Right renal pelvis (tissue), 4 donors: ENCODE measurements at regions not wholly inside any gene's neighbourhood (a gene's known extent, or its start where the extent isn't known, plus 50 kb on each side); places are given as distances from the start of the nearest gene placed in this dataset.

Experiments
- DNase-seq, 4 donors: peaks; one replicate each; pipeline ENCODE4 v3.0.0-alpha.2; 2013; ENCODE audit warnings: low read depth in 4 of 4, low spot score in 3 of 4, missing footprints in 1 of 4

DNA sequence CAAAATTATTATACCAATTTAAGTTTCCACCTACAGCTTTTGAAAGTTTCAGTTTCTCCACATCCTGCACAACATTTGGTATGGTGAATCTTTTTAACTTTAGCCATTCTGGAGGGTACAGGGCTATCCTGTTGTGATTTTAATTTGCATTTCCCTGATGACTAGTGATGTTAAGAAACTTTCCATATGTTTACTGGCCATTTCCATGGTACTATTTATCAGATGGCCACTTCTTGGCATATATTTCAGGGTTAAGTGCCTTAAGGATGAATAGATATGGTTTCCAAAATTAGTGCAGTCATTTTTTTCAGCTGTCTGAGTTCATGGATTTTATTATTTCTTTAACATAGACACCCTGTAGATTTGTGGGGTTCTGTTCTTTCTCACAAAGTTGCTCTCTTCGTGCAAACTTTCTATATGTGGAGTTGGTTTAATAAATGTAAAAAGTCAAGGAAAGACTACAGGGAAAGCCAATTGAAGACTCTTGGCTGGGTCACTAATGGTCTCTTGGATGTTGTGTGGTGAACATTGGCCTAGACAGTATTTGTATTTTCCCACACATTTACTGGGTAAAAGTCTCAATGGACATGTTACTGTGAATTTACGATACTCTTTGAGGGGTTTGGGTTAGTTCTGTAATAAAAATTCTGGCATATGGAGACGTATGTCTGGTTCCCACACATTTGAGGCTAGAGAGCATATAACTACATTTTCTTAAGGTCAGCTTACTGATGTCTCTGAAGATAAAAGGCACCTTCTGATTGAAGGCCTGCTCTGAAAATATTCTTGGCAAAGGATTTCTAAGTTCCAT is 147.5 kb upstream of the PDZRN3 start:
- no peak for DNase-seq

DNA sequence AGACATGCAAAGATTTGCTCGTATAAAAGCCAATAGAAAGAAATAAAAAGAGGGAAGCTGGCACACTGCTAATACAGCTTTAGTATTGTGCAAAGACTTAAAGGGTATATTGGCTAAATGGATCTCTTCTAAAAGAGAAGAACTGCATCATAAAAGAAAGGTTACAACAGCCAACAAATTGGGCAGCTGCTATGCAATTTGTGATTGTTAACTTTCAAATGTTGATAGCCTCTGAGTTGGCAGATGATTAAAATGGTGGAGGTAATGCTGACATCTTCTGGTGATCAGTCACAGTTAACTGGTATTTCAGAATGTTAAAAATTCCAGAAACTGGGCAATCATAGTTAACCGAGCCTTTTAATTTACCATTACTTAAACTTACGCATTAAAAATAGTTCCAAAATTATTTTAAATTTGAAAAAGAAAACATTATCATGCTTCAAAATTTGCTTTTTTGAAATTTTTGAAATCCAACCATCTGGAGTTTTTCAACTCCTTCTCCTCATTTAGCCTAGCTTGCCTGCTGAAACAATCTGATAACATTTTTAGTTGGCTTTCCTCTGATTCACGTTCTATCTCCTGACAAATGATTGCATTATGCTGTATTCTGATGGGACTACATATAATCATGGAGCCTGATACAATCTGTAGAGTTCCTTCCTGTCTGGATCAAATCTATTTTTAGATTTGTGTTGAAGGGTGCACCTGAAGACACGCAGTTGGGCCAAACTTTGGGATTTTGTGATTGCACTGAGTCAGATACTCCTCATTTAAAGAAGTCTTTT is 144.0 kb upstream of the PDZRN3 start:
- no peak for DNase-seq

GRCh38 chr3:73766599-73767381 is 142.0 kb upstream of the PDZRN3 start:
- no peak for DNase-seq

- DNase-seq, result no peak
Observed at GRCh38 chr3:73765878-73766545, 141.3 kb upstream of the PDZRN3 start.

GRCh38 chr3:73762855-73763254 is 138.1 kb upstream of the PDZRN3 start:
- no peak for DNase-seq

DNA sequence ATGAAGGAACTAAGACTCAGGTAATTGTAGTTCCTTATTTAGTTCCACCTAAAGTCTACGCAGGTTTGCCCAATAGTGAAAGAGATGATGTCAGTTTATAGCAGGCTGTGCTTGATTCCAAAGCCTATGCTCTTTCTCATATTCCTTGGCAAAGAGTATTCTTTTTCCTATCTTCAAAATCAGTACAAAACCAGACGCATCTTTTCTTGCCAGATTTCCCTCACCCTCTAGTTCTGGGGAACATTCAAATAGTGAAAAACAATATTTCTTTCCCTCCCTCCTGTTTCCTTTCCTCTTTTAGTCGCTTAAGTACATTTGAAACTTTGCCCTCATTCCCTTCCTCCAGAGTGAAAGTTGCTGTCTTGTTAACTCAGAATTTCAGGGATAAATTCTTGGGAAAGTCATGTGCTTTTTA is 134.6 kb upstream of the PDZRN3 start:
- no peak for DNase-seq

DNA sequence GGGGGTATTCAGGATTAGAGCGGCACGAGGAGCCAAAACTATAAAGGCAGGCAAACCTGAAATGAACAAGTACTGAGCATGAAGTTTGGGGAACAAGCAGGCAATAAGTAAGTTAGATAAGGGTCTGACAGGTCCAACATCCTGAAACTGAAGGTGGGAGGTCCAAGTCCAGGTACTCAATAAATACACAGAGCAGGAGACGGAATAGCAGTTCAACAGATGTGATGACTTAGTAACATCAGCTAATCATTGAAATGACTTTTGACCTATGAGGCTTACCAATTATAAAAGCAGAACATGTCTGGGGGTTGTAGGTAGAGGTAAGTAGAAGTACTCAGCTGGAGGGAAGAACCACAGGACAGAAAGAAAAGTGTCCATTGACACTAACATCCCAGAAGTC is 132.8 kb upstream of the PDZRN3 start:
- DNase-seq, result no peak

DNA sequence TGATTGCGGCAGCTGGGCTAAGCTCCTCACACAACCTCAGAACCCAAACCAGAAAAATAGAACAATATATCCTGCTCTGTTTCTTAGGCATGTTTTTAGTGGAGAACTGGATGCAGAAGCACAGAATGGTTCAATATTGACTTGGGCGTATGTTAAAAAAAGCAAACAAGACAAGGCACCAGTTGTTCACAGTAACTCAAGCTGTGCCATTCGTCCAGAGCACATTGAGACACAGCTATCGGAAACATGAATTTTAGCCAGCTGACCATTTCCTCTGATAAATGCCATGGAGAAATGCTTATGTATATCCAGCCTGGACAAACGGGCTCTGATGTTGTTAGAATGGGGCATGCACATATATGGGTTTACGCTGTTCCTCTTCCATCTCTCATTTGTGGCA is 129.2 kb upstream of the PDZRN3 start:
- DNase-seq, result no peak

DNA sequence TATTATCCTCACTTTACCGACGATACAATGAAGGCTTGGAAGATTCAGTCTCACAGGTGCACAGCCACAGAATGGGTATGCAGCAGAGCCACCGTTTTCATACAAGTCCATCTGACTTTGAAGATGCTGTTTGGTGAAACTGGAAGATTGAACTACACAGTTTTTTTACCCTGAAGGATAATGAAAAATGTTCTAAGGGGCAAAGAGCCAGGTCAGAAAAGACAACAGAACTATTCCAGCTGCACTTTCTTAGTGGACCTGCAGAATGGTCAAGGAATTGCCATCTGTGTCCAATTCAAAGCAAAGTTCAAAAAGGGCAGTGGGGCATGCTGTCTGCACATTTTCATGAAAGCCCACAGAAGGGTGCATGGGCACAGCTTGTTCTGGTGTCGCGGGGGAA is 127.6 kb upstream of the PDZRN3 start:
- DNase-seq, result no peak

DNA sequence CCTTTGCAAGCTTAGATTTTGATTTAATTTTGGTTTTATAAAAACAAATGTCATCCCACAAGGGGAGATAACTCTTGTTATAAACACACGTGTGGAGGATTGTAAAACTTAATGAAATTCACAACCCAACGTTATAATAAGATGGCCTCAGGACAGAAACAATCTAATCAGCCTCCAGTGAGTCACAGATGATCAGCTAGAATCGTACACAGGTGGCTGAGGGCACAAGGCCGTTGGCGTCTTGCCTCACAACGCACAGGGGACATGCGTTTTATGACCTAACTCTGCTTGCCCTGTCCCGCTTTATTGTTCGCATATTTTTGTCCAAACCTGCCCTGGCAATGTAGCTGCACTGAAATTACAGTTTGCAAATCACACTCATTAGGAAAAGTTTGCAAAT is 121.9 kb upstream of the PDZRN3 start:
- DNase-seq, result no peak

GRCh38 chr3:73745526-73746191 is 120.9 kb upstream of the PDZRN3 start:
- no peak for DNase-seq

DNA sequence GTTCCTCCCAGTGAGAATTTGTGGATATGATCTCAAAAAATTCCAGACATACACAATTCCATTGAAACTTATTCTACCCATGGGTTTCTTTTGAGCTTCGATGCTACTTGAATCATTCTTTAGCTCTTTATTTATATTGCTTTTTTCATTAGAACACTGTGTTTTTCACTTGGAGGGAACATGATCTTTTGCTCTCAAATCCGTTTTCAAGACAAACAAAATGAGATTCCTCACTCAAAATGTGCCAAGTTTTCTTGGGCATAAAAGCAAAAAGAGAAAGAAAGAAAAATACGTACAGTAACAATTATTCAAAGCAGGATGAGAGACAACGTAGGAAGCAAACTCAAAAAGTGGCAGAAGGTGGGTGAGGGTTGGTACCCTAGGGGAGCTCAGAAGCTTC is 118.8 kb upstream of the PDZRN3 start:
- DNase-seq, result no peak

GRCh38 chr3:73739791-73740453 is 115.2 kb upstream of the PDZRN3 start:
- no peak for DNase-seq

DNA sequence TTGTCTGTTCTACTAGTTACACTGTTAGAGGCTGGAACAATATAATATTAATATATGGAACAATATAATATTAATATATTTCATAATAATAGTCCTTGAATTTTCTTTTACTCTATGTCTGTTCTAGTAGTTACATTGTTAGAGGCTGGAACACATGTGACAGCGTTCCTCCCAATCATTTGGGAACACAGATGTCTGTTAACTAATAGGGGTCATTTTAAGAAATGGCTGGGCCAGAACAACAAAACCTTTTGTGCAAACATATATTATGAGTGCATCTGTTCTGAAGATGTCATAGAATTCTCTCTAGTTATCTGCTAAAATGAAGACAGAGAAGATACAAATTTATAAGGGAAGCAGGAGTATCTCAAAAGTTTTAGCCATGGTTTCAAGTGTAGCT is 114.0 kb upstream of the PDZRN3 start:
- DNase-seq, result no peak

DNA sequence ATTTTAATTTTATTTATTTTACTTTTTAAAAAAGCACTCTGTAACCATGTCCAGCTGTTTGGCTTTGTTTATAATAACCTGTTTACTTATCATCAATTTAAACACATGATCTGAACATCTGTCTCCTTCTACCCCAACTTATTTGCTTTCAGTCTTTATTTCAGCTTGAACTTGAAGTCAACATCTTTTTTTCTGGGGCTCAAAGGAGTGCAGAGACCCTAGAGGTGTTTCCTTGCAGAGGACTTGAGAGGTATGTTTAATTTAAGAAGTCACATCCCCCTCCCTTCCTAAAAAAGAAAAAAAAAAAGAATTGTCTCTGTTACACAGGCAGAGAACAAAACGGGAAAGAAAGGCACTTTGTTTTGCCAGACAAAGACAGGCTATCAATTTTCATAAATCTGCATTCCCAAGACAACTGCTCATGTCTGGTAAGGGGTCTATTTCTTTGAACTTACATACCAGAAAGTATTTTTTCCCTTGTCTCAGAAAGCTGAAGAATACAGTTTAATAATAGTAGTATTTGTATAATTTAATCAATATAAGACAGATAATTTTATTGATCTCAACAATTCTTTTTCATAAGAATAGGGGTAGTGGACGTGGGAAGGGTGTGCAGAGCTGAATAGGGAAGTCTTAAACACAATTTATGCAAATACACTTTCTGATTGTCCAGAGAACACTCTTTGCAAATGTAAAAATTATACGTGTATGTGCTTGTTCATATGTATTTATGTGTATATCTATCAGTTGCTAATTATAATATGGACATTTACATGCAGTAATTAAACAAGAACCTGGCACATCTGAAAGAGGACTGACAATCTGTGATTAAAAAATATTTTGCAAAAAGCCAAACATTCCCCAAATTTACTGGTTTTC is 109.7 kb upstream of the PDZRN3 start:
- no peak for DNase-seq

DNA sequence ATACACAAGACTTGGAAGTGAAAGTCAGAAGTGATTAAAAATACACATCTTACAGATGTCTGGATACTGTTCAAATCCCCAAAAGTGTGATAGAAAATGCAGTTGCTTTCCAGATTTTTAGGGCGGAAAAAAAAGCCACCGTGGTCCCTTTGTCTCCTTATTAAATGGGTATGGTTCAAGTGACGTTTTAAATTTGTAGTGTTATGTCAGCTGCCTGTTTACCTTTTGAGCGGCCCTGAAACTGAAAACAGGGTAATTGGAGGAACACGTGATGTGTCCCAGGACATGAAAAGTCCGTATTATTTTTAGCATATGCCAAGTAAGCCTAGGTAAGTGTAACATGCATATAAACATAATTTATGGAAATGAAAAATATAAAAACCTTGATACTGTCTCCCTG is 109.0 kb upstream of the PDZRN3 start:
- no peak for DNase-seq

DNA sequence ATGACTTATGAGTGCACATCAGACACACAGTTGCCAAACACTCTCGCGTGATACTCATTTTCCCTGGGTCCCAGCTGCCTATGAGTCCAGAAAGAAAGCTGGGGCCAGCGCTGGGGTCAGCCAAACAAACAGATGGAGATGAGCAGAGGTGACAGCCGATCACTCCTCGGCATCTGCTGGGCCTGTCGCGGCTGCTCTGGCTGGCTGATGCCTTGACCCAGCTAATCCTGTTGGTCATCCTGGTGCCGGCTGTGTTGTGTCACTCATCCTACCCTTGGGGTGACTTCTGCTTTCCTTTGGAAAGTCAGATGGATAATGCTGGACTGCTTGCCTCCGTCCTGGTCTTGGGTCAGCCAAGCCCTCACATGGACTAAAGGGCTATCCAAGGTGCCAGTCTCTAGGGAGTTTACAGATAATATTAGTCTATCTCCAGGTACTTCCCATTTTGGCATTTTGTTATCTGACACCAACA is 105.3 kb upstream of the PDZRN3 start:
- no peak for DNase-seq

GRCh38 chr3:73727854-73728253 is 103.1 kb upstream of the PDZRN3 start:
- no peak for DNase-seq
